ENCODE measurements at regions not wholly inside any gene's neighbourhood (a gene's known extent, or its start where the extent isn't known, plus 50 kb on each side); places are given as distances from the start of the nearest gene placed in this dataset.
"Not testable (repeated sequence)": the region's sequence is repeated elsewhere in the genome, so short reads cannot be mapped to it uniquely, and the experiment has no call there.

- DNase-seq (ENCODE audit: low read depth, low spot score), result no peak
Observed at GRCh38 chr18:38565513-38565912, 999.9 kb upstream of the CELF4 start.

- no peak for DNase-seq (ENCODE audit: low read depth, low spot score)
Observed at GRCh38 chr18:38563396-38563980, 997.9 kb upstream of the CELF4 start.

- DNase-seq (ENCODE audit: low read depth, low spot score), result no peak
Observed at GRCh38 chr18:38557006-38557405, 991.4 kb upstream of the CELF4 start.

GRCh38 chr18:38552732-38553321, 987.2 kb upstream of the CELF4 start:
- DNase-seq (ENCODE audit: low read depth, low spot score), result no peak

- DNase-seq (ENCODE audit: low read depth, low spot score), result no peak
Observed at GRCh38 chr18:38551881-38552280, 986.3 kb upstream of the CELF4 start.

- DNase-seq (ENCODE audit: low read depth, low spot score), result no peak
Observed at GRCh38 chr18:38545071-38545470, 979.5 kb upstream of the CELF4 start.

GRCh38 chr18:38539856-38540255, 974.3 kb upstream of the CELF4 start:
- no peak for DNase-seq (ENCODE audit: low read depth, low spot score)

GRCh38 chr18:38539371-38539770, 973.8 kb upstream of the CELF4 start:
- no peak for DNase-seq (ENCODE audit: low read depth, low spot score)

- DNase-seq (ENCODE audit: low read depth, low spot score), result no peak
Observed at GRCh38 chr18:38534073-38534472, 968.5 kb upstream of the CELF4 start.

- no peak for DNase-seq (ENCODE audit: low read depth, low spot score)
Observed at GRCh38 chr18:38526922-38527321, 961.3 kb upstream of the CELF4 start.

GRCh38 chr18:38525039-38525438, 959.4 kb upstream of the CELF4 start:
- no peak for DNase-seq (ENCODE audit: low read depth, low spot score)

GRCh38 chr18:38520786-38521185, 955.2 kb upstream of the CELF4 start:
- DNase-seq (ENCODE audit: low read depth, low spot score), result no peak

GRCh38 chr18:38502539-38502938, 936.9 kb upstream of the CELF4 start:
- DNase-seq (ENCODE audit: low read depth, low spot score), result no peak

- no peak for DNase-seq (ENCODE audit: low read depth, low spot score)
Observed at GRCh38 chr18:38497266-38497665, 931.7 kb upstream of the CELF4 start.

GRCh38 chr18:38496222-38496793, 930.7 kb upstream of the CELF4 start:
- no peak for DNase-seq (ENCODE audit: low read depth, low spot score)

- DNase-seq (ENCODE audit: low read depth, low spot score), result no peak
Observed at GRCh38 chr18:38494065-38494464, 928.5 kb upstream of the CELF4 start.

GRCh38 chr18:38491195-38491594, 925.6 kb upstream of the CELF4 start:
- no peak for DNase-seq (ENCODE audit: low read depth, low spot score)

GRCh38 chr18:38489721-38490120, 924.1 kb upstream of the CELF4 start:
- not testable (repeated sequence) for DNase-seq (ENCODE audit: low read depth, low spot score)

- no peak for DNase-seq (ENCODE audit: low read depth, low spot score)
Observed at GRCh38 chr18:38487521-38487920, 921.9 kb upstream of the CELF4 start.

- DNase-seq (ENCODE audit: low read depth, low spot score), result no peak
Observed at GRCh38 chr18:38483326-38483725, 917.7 kb upstream of the CELF4 start.

GRCh38 chr18:38481576-38481975, 916.0 kb upstream of the CELF4 start:
- DNase-seq (ENCODE audit: low read depth, low spot score), result no peak

GRCh38 chr18:38475686-38476085, 910.1 kb upstream of the CELF4 start:
- DNase-seq (ENCODE audit: low read depth, low spot score), result no peak

- DNase-seq (ENCODE audit: low read depth, low spot score), result no peak
Observed at GRCh38 chr18:38473535-38473934, 907.9 kb upstream of the CELF4 start.
